ENCODE measurements at regions not wholly inside any gene's neighbourhood (a gene's known extent, or its start where the extent isn't known, plus 50 kb on each side); places are given as distances from the start of the nearest gene placed in this dataset.

GRCh38 chr2:2866459-2866858 is 511.2 kb downstream of the EIPR1 start:
- CTCF ChIA-PET, result no interaction called here
- Histone ChIP-seq H3K36me3 (replicated peaks in 1 of 2; ENCODE audit: control extremely low read depth in 1 of 2, control insufficient read depth in 1 of 2, extremely low read depth in 1 of 2, insufficient read depth in 2 of 2, low read length in 1 of 2) (no peaks in the 10 kb centered on the region), H4K20me1 (ENCODE audit: control insufficient read depth, insufficient read depth, low read length, poor library complexity, severe bottlenecking) (no peaks in the 10 kb centered on the region), H3K79me2 (ENCODE audit: control insufficient read depth, insufficient read depth, low read length) (no peaks in the 10 kb centered on the region), H3K4me2 (replicated peaks; ENCODE audit: low read depth, low read length, poor library complexity, severe bottlenecking) (no peak overlapping the region), H3K9ac (ENCODE audit: low read length) (no peak overlapping the region), H2AFZ (ENCODE audit: insufficient read depth, low read depth, low read length, poor library complexity, severe bottlenecking) (no peak overlapping the region), H3K27ac (ENCODE audit: low read length in 2 of 2) (no peak overlapping the region), H3K9me3 (ENCODE audit: control extremely low read depth in 1 of 3, control insufficient read depth in 2 of 3, insufficient read depth in 1 of 3, low read length in 2 of 3) (no peaks in the 10 kb centered on the region), H3K4me3 (ENCODE audit: control extremely low read depth in 1 of 5, extremely low read depth in 1 of 5, insufficient read depth in 1 of 5, low read depth in 2 of 5, low read length in 4 of 5) (no peak overlapping the region), H3K27me3 (replicated peaks in 1 of 4; ENCODE audit: control extremely low read depth in 1 of 4, control insufficient read depth in 3 of 4, insufficient read depth in 4 of 4, low read length in 3 of 4) (no peaks in the 10 kb centered on the region), H3K4me1 (ENCODE audit: control insufficient read depth in 2 of 2, insufficient read depth in 2 of 2, low read length in 2 of 2) (no peaks in the 10 kb centered on the region)
- Mint-ChIP-seq H3K9me3 (ENCODE audit: insufficient read depth) (no peaks in the 10 kb centered on the region), H3K27ac (no peak overlapping the region), H3K27me3 (no peaks in the 10 kb centered on the region), H3K4me1 (no peaks in the 10 kb centered on the region), H3K4me3 (no peak overlapping the region)
- POLR2A ChIA-PET, result no interaction called here
- no peak for ATAC-seq (ENCODE audit: low read depth)
- 85% methylated on average over 13 of the region's 14 CpGs for WGBS (ENCODE audit: insufficient coverage)
- intact Hi-C loops (cut with micrococcal nuclease), result no loop called here
- DNase-seq, result no peak
- no peak for TF ChIP-seq EZH2 (IDR thresholded peaks at IDR 0.05; ENCODE audit: borderline replicate concordance, insufficient read depth, low read depth, low read length, poor library complexity, severe bottlenecking)
- TF ChIP-seq CTCF (IDR thresholded peaks at IDR 0.05), result no peak

DNA sequence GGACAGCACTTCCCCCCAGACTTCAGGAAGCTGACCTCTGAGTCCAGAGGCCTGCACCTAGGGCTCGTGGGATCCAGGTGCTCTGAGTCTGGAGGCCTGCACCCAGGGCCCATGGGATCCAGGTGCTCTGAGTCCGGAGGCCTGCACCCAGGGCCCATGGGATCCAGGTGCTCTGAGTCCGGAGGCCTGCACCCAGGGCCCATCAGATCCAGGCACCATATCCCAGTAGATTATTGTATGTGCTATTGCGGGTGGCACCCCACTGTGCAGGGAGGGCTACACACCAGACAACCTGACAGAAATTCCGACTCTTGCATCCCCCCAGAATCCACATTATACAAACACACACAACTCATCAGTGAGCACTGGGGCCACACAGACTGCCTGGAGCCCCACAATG is 515.2 kb downstream of the EIPR1 start:
- no peaks in the 10 kb centered on the region for H4K20me1 ChIP-seq (ENCODE audit: control insufficient read depth, insufficient read depth, low read length, poor library complexity, severe bottlenecking)
- Mint-ChIP-seq H3K27ac (no peak overlapping the region), H3K9me3 (ENCODE audit: insufficient read depth) (no peaks in the 10 kb centered on the region), H3K4me3 (no peak overlapping the region), H3K4me1 (no peaks in the 10 kb centered on the region), H3K27me3 (no peaks in the 10 kb centered on the region)
- H3K79me2 ChIP-seq (ENCODE audit: control insufficient read depth, insufficient read depth, low read length), result no peaks in the 10 kb centered on the region
- ATAC-seq (ENCODE audit: low read depth) (no peak), DNase-seq (no peak)
- no peak overlapping the region for H2AFZ ChIP-seq (ENCODE audit: insufficient read depth, low read depth, low read length, poor library complexity, severe bottlenecking)
- H3K9me3 ChIP-seq (ENCODE audit: control extremely low read depth in 1 of 3, control insufficient read depth in 2 of 3, insufficient read depth in 1 of 3, low read length in 2 of 3), result no peaks in the 10 kb centered on the region
- TF ChIP-seq CTCF (IDR thresholded peaks at IDR 0.05) (no peak), EZH2 (IDR thresholded peaks at IDR 0.05; ENCODE audit: borderline replicate concordance, insufficient read depth, low read depth, low read length, poor library complexity, severe bottlenecking) (no peak)
- intact Hi-C loops (cut with micrococcal nuclease), result no loop called here
- CTCF ChIA-PET, result no interaction called here
- 92% methylated on average over 3 of the region's 5 CpGs for WGBS (ENCODE audit: insufficient coverage)
- POLR2A ChIA-PET, result no interaction called here
- H3K4me2 ChIP-seq (replicated peaks; ENCODE audit: low read depth, low read length, poor library complexity, severe bottlenecking), result no peak overlapping the region
- no peak overlapping the region for H3K27ac ChIP-seq (ENCODE audit: low read length in 2 of 2)
- H3K9ac ChIP-seq (ENCODE audit: low read length), result no peak overlapping the region
- H3K27me3 ChIP-seq (replicated peaks in 1 of 4; ENCODE audit: control extremely low read depth in 1 of 4, control insufficient read depth in 3 of 4, insufficient read depth in 4 of 4, low read length in 3 of 4), result no peaks in the 10 kb centered on the region
- H3K36me3 ChIP-seq (replicated peaks in 1 of 2; ENCODE audit: control extremely low read depth in 1 of 2, control insufficient read depth in 1 of 2, extremely low read depth in 1 of 2, insufficient read depth in 2 of 2, low read length in 1 of 2), result no peaks in the 10 kb centered on the region
- no peak overlapping the region for H3K4me3 ChIP-seq (ENCODE audit: control extremely low read depth in 1 of 5, extremely low read depth in 1 of 5, insufficient read depth in 1 of 5, low read depth in 2 of 5, low read length in 4 of 5)
- no peaks in the 10 kb centered on the region for H3K4me1 ChIP-seq (ENCODE audit: control insufficient read depth in 2 of 2, insufficient read depth in 2 of 2, low read length in 2 of 2)
